NCI-H82 (cell line): ENCODE measurements at regions not wholly inside any gene's neighbourhood (a gene's known extent, or its start where the extent isn't known, plus 50 kb on each side); places are given as distances from the start of the nearest gene placed in this dataset.

Experiments used
- DNase-seq: peaks from one replicate; lab custom pipeline; 2025; lab: John Stamatoyannopoulos, UW

GRCh38 chr1:96996001-96996400, 274.4 kb downstream of the PTBP2 start:
- no peak for DNase-seq

GRCh38 chr1:96997717-96998116, 276.1 kb downstream of the PTBP2 start:
- no peak for DNase-seq

- DNase-seq, result no peak
Observed at GRCh38 chr1:96998466-96998865, 276.9 kb downstream of the PTBP2 start.

- DNase-seq, result peak; percentile 8
Observed at GRCh38 chr1:96999191-96999590, 277.6 kb downstream of the PTBP2 start.

GRCh38 chr1:97004054-97004453, 282.5 kb downstream of the PTBP2 start:
- no peak for DNase-seq

GRCh38 chr1:97004743-97005142, 283.2 kb downstream of the PTBP2 start:
- no peak for DNase-seq

- no peak for DNase-seq
Observed at GRCh38 chr1:97006044-97006661, 284.6 kb downstream of the PTBP2 start.

GRCh38 chr1:97007840-97008604, 286.4 kb downstream of the PTBP2 start:
- no peak for DNase-seq

GRCh38 chr1:97010566-97011264, 289.1 kb downstream of the PTBP2 start:
- no peak for DNase-seq

GRCh38 chr1:97013136-97013535, 291.6 kb downstream of the PTBP2 start:
- no peak for DNase-seq

- no peak for DNase-seq
Observed at GRCh38 chr1:97013941-97014340, 292.4 kb downstream of the PTBP2 start.

- DNase-seq, result peak; percentile 29
Observed at GRCh38 chr1:97014426-97014825, 292.8 kb downstream of the PTBP2 start.

GRCh38 chr1:97017895-97018294, 296.3 kb downstream of the PTBP2 start:
- DNase-seq, result peak; percentile 61
